RWPE1 (cell line): ENCODE measurements at regions not wholly inside any gene's neighbourhood (a gene's known extent, or its start where the extent isn't known, plus 50 kb on each side); places are given as distances from the start of the nearest gene placed in this dataset.

Experiments used
- CTCF ChIA-PET: fragments of 350-600 bp; sonication (Branson Sonifier 250); formaldehyde crosslinking; extraction: SDS; loops from one replicate; lab custom pipeline; 2021; lab: Yijun Ruan, JAX
- POLR2A ChIA-PET: fragments of 400-600 bp; formaldehyde crosslinking; extraction: SDS; loops from one replicate; lab custom pipeline; 2020; ENCODE audit warnings: antibody characterized with exemption; ENCODE audit not compliant: low non-redundant PET; lab: Yijun Ruan, JAX
- DNase-seq: peaks from one replicate; pipeline ENCODE4 v3.0.0; 2012; ENCODE audit warnings: low spot score
- H3K27ac ChIP-seq: fragments of 450-650 bp; 2 replicates; pipeline ENCODE4 v1.5.1; 2017
- CTCF ChIP-seq: fragments of 450-650 bp; conservative IDR thresholded peaks from 2 replicates; pipeline ENCODE4 v1.5.1; 2017; ENCODE audit warnings: low read depth, mild to moderate bottlenecking

DNA sequence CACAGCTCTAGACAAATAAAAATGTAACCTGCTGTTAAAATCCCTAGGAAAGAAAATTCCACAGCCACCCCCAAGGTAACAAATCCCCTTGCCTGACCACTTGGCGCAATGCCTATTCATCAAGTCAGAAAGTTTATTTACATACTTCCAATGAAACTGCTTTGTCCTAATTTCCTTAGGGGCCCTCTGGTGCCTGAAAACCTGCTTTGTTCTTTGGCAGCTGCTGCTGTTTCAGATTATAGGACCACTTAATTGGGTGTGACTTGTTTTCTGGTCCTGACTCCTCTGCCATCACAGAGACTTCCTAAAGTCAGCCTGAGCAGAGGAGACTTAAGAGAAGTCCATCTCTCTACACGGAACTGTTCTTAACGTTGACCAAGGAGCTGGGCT is 323.6 kb downstream of the UBE3D start:
- ChIA-PET POLR2A (no interaction called here), CTCF (no interaction called here)
- H3K27ac ChIP-seq = no peak overlapping the region
- no peak for TF ChIP-seq CTCF
- DNase-seq = no peak

DNA sequence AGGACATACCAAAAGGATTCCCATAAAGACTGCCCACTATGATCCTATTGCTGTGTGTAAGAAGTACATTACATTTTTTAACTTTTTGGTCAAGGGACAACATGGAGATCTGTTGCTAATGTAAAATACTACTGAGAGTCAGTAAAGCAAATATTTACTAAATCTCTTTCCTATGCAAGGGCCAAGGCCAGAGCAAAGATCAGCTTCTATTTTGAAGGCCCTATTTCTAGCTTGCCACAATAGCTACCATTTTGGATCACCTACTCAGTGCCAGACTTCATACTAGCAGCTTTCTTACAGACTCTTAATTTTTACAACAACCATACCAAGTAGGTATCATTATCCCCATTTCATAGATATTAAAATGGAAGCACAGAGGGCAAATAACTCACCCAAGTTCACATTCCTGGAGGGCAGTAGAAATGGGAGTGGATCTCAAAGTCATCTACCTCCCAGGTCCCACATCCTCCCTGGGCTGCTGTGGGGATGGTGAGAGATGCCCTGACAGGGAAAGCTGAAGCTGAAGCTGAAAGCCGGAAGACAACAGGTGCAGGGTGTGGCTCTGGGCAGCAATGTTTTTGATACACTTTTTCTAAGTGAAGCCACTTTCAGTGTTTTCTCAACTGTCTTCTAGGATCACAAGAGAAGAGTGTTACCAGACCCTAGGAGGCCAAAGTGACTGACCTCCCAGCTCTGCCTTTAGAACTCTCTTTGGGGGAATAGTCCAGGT is 321.2 kb downstream of the UBE3D start:
- H3K27ac ChIP-seq = no peak overlapping the region
- ChIA-PET POLR2A (no interaction called here), CTCF (interaction anchor here (0.6 kb wide), 1 partner anchor 148 kb away, joined by 3 read pairs; no protein-coding TSS in a partner anchor)
- TF ChIP-seq CTCF = no peak
- DNase-seq = no peak

DNA sequence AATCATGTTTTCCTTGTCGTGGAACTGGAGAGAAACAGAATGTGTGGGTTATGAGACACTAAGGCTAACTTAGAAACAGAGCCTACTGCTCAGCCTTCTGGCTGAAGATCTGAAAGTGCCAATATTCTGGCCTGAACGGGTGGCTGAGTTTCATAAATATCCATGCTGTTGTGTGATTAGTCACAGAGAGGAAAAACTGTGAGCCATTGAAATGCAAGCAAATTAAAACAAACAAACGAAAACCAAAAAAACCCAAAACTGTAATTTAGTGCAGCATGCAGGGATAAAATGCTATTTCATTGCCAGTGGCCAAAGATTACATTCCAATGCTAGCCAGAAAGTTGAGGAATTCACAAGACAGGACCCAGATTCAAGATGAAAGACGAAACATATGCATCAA is 315.1 kb downstream of the UBE3D start:
- H3K27ac ChIP-seq = no peak overlapping the region
- no peak for TF ChIP-seq CTCF
- ChIA-PET POLR2A (no interaction called here), CTCF (no interaction called here)
- DNase-seq = no peak

GRCh38 chr6:82751718-82752117 is 313.9 kb downstream of the UBE3D start:
- no peak for TF ChIP-seq CTCF
- ChIA-PET CTCF (interaction anchor here (0.6 kb wide), 1 partner anchor 506 kb away, joined by 3 read pairs; no protein-coding TSS in a partner anchor), POLR2A (no interaction called here)
- H3K27ac ChIP-seq = no peak overlapping the region
- no peak for DNase-seq

- TF ChIP-seq CTCF = no peak
- no peak overlapping the region for H3K27ac ChIP-seq
- ChIA-PET CTCF (no interaction called here), POLR2A (no interaction called here)
- no peak for DNase-seq
These were observed 303.8 kb downstream of the UBE3D start for GRCh38 chr6:82761674-82762345.

DNA sequence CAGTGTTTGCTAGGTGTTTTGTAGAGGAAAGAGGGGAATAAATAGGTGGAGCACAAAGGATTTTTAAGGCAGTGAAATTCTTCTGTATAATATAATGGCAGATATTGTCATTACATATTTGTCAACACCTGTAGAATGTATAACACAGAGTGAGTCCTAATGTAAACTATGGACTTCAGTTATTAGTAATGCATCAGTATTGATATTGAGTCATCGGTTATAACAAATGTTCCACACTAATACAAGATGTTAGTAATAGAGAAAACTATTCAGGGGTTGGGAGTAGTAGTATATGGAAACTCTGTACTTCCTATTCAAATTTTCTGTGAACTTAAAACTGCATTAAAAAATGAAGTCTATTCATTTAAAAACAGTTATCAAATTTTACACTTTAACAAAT is 299.2 kb downstream of the UBE3D start:
- no peak for TF ChIP-seq CTCF
- H3K27ac ChIP-seq = no peak overlapping the region
- DNase-seq = peak; percentile 22
- CTCF ChIA-PET = no interaction called here
- POLR2A ChIA-PET = no interaction called here
